HG02678 (cell line): ENCODE measurements at regions not wholly inside any gene's neighbourhood (a gene's known extent, or its start where the extent isn't known, plus 50 kb on each side); places are given as distances from the start of the nearest gene placed in this dataset.
"Not testable (repeated sequence)": the region's sequence is repeated elsewhere in the genome, so short reads cannot be mapped to it uniquely, and the experiment has no call there.

ENCODE experiments used
- ATAC-seq: cut with Tn5 transposase; IDR thresholded peaks from one replicate; pipeline ENCODE4 v1.9.1; 2021; ENCODE audit warnings: mild to moderate bottlenecking, moderate library complexity; ENCODE audit not compliant: unreplicated experiment

DNA sequence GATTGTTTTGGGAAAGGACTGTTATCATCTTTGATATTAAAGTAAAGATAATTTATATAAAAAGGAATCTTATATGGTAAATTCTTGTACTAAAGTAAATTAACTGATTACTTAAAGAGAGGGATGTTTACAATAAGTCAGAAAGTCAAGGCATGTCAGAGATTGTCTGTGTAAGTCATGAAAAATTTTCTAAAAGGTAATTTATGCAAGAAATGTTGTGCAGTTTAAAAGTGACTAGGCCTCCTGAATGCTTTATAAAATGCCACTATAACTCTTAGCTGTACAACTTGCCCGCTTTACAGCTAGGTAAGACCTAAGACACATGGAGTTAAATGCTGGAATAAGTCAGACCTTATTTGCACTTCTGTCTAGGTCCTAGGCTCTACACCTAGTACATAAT is 692.9 kb downstream of the GBE1 start:
- no peak for ATAC-seq

DNA sequence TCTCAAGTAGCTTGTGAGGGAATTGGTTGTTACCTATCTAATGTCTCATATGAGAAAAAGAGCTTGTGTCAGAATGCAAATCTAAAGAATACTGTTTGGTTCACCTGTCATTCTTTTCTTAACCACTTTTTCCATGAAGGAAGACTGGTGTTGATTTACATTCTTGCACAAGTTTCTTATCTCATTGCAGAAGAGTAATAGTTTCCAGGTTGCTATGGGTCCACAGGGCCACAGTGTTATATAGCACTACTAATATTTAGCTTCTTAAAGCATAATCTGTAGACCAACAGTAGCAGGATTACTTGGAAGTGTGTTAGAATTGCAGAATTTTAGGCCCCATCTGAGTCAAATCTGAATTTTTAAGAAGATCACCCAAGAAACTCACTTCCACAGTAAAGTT is 697.5 kb downstream of the GBE1 start:
- ATAC-seq, result no peak

DNA sequence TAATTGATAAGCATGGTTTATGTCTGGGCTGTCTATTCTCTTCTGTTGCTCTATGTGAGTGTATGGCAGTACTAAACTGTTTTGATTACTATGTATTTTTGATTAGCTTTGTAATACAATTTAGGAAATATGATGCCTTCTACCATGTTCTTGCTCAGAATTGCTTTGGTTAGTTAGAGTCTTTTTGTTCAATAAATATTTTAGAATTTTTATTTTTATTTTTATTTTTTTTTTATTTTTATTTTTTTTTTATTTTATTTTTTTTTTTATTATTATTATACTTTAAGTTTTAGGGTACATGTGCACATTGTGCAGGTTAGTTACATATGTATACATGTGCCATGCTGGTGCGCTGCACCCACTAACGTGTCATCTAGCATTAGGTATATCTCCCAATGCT is 710.3 kb downstream of the GBE1 start:
- ATAC-seq, result not testable (repeated sequence)

DNA sequence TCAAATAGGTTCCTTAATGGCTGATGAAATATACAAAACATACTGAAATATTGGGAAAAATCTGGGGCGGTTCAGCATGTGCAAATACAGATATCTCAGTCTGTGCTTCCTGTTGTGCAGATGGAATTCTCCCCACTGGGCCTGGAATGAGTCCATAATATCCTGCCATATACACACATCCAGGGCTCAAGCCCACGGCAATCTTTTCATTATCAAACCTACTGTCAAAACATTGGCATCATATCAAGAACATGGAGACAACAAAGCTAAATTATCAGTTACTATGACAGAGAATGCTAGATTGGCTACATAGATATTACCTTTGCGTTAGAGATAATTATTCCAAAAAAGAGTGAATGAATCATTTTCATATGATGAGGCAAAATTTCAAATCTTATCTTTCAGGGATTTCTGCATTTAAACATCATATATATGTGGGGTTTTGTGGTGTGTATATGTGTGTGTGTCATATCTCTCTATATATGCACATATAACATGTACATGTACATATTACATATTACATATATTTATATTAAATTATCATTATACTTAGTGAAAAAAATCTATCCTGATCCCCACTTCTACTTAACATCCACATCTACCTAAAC is 713.3 kb downstream of the GBE1 start:
- ATAC-seq, result no peak

DNA sequence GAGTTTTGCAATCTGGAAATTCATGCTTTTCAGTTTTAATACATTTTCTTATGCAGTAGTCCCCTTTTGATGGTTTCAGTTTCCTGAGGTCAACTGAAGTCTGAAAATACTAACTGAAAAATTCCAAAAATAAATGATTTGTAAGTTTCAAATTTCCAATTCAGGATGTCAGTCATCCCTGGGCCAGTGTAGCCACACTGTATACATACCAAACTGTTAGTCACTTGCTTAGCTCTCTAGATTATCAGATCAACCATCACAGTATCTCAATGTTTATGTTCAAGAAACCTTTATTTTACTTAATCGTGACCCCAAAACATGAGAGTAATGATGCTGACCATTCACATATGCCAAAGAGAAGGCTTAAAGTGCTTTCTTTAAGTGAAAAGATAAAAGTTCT is 715.5 kb downstream of the GBE1 start:
- ATAC-seq, result no peak

DNA sequence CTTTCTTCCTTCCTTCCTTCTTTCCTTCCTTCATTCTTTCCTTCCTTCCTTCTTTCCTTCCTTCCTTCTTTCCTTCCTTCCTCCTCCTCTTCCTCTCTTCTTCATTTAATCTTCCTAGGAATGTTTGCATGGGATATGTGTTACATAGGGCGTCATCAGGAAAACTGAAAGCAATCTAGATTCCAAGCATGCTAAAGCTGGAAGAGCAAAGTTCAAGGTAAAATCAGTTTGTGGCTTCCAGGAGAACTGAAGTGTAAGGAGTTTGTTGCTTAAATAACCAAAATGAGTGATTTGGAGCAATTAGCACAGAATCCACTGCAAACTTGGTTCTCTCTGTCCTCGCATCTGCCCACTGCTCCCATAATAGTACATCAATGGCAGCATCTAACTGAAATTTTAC is 716.2 kb downstream of the GBE1 start:
- ATAC-seq, result no peak

DNA sequence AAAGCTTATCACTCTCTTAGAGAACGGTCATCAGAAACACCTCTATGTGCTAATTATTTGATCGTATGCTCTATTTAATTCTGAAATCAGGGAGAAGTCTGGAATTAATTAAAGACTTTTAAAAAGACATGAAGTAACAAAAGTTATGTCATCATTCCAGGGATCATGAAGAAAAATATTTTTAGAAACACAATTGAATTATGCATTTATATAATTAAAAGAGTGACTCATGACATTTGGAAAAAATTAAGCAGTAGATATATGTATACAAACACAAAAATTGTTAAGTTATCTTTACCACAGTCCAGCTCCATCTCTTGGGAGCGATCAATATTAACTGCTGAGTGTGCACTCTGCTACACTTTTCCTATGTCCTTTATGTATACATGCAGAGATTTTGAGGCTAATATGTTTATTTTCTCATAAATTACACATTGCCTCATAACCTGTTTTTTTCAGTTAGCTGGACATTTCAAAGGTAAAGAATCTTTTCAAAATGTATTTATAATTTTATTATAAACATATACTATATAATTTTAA is 717.7 kb downstream of the GBE1 start:
- no peak for ATAC-seq

DNA sequence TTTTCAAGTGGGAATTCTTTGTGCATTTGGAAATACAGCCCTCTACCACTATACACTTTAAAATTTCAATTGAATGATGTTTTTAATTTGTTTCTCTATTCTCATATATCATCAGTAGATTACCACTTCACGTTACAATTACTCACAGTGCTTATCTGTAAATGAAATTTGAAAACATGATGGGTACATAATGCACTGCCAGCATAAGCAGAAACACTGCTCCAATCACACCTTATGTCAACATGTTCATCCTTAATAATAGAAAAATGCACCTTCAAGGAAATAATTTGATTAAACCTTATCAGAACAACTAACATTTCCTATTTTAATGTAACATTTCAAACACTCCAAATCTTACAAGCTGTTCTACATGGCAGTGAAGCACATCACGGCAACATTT is 718.4 kb downstream of the GBE1 start:
- ATAC-seq, result no peak

DNA sequence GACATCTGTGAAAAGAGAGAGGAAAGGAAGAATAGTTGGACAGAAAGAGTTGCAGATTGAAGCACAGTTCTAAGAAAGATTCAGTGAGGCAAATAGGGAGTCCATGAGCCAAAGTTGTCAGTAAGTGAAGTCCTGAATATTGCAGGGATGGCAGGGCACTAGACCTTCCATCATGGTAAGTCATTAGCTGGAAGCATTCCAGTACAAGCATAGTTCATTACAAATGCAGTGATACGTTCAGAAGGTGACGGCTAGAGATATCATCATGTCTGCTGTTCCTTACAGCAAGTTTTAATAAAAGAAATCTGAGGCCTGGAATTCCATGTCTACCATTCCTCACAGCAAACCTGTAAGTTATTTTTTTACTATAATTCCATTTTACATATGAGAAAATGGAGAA is 720.1 kb downstream of the GBE1 start:
- no peak for ATAC-seq

DNA sequence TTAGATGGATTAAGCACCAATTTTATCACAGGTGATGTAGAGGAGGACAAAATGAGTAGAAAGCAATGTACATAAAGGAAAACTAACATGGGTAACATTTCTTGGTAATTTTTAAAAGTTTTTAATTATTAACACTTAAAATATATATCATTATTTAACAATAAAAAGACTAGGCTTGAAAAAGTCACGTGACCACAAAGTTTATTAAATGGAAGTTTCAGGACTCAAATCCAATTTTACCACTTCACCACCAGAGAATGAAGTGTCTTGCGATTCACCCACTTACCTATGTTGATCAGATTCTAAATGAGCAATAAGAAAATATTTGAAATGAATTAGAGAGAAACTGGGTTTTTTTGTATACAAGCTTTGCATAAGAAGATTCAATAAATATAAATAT is 721.3 kb downstream of the GBE1 start:
- ATAC-seq, result no peak

DNA sequence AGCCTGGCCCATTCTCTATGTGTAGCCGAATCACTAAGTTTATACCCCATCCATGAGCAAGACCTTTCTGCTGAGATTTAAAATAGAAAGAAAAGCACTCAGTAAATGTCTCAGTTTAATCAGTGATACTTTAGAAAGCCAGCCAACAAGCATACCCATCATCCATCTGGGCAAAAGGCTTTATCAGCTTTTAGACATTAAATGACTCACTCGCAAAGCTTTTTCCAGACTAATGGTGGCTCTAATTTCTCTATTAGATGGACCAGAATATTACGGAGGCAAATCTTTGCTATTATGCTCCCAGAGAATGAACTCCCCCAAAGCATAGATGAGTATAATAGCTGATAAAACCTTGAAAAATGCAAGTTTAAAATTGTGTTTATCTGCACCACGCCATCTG is 727.8 kb downstream of the GBE1 start:
- no peak for ATAC-seq

DNA sequence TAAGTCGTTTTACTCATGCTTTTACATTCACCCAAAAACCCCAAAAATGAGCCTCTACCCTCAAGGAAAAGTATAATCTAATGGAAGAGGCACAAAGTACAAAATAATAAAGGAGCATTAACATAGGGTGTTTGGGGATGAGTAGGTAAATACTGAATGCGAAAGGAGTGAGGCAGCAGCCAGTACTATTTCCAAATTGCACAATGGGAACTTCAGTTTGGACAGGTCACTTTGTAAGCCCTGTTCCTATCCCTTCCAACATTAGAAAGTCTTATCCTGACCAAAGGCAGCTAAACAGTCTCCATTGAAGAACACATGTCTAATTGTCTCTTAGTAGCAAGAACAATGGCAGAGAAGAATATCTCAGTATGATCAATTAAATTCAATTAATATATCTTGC is 728.3 kb downstream of the GBE1 start:
- ATAC-seq, result no peak

DNA sequence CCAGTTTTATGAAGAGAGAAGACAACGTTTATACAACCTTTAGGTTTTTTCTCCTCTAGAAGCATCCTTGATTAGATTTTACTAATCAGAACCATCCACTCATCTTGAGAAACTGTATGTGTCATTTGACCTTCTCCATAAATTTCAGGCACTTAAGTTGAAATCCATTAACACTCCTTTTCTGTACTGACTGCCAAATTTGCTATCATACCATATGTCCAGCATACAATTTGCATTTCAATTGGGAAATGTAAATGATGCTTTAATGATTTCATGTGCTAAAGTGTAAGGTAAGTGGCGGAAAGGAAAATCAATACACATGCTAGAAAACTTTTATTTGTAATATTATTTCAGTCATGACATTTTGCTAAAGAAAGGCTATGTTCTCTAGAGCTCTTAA is 731.6 kb downstream of the GBE1 start:
- no peak for ATAC-seq

DNA sequence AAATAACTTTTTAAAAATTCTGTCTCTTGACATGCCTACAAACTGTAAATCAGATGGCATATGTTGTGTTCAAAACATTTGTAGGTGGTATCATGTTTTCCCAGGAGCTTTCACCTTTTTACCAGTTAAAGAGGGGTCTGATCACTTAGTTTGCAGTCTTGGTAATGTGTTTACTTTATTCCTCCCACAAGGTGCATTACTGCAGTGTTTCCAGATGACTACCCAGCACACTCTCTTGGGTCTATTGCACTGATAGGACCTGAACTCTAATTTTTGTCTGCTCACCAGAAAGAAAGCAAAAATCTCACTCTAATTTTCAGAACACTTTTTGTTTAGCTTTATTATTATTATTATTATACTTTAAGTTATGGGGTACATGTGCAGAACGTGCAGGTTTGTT is 734.1 kb downstream of the GBE1 start:
- no peak for ATAC-seq

DNA sequence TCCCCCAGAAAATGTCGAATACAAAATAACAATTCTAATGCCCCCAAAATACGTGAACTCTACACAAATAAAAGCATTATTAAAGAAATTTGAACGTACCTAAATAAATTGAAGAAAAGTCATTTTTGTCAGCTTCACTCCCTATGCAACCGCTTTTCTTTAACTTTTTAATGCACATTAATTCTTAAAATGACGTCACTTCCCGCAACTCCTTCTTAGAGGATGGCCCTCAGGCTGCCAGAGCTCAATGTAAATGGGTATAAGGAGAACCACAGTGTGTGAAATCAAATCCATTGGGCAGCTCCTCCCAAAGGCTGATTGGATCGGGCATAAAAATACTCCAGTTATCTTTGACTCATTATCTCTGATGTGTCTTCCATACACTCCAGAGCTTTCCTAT is 736.9 kb downstream of the GBE1 start:
- no peak for ATAC-seq

DNA sequence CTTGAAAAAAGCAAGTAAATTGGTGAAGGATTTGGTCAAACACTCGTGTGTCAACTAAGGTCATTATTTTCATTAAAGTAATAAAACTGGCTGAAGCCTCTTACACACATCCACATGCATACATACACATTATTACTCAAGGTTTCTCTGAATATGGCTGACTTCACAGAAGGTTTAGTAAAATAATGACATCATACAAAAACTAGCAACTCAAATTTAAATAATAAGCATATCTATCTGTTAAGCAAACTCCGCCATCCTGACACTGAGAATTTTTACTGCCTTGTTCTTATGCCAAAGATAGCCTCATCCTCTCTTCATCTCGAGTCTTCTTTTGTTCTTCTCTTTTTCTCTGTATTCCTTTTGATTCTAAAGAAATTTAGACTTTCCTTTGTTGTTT is 739.1 kb downstream of the GBE1 start:
- ATAC-seq, result no peak

DNA sequence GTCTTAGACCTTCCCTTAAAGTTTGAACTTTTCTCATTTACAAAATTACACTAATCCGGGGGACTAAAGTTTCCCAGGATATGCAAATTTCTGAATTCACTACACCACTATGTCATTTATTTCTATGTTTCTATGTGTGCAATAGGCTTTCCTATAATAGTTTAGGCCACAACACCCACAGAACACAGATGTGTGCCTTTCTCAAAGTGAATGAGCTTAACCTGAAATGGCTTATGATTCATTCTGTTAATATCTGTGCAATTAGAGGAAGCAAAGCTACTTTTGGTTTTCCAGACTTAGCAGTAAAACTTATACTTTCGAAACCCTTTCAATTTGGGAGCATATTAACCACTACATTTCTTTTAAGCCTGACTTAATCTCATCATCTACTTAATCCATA is 748.1 kb downstream of the GBE1 start:
- peak; percentile 84 for ATAC-seq

DNA sequence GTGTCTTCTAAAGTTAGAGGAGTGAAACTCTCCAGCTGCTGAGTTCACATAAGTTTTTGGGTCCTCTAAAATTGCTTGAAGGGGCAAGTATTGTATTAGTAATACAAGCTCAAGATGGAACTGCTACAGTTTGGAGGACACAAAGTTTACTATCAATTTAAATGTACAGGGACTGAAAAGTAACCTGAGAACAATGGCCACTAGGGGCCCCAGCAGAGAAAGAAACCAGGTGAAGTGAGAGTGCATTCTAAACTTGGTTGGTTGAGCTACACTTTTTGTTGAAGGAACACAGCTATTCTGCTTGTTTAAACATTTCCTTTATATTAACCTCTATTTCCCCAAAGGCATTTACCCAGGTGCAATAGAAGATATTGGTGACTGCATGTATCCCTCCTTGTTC is 755.5 kb downstream of the GBE1 start:
- ATAC-seq, result no peak

DNA sequence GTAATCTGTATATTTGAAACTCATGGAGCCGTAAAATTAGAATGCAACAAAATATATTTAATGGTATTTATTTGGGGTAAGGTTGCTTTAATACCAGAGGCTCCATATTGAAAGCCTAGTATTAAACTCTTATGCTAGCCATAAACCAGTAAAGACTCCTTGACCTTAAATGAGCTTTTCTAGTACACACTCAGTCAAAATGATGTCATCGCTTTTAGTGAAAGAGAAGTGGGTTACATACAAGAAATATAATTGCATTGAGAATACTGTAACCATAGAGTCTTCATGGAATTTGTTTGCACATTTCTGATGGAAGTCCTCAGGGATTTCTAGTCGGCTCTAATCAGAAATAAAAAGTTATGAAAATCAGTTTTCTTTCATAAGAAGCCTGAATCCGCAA is 757.6 kb downstream of the GBE1 start:
- no peak for ATAC-seq

DNA sequence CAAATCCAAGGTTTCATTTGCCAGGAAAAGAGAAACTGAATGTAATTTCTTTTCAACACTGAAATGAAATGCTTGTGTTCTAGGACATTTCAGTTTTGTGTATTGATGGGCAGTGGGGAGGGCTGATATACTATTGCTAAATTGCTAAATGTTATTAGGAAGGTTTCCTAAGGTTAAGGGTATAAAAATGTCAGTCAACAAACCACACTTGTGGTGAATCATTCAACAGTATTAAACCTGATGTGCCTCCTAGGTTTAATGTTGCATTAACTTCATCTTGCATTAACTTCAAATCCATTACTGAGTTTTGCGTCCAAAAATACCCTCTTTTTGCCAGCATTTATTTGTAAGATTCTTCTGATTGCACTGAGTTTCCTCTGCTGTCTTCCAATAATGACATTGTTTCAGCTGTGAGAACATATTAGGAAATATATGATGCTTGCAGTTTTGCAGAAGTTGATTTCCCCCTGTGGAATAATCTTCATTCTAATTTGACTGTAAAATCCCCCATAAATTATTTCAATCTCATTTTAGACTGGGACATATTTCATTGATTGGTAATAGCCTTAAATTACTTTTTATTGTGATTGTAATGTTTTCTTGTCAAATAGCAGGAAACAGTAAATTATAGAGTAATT is 758.3 kb downstream of the GBE1 start:
- ATAC-seq, result no peak

DNA sequence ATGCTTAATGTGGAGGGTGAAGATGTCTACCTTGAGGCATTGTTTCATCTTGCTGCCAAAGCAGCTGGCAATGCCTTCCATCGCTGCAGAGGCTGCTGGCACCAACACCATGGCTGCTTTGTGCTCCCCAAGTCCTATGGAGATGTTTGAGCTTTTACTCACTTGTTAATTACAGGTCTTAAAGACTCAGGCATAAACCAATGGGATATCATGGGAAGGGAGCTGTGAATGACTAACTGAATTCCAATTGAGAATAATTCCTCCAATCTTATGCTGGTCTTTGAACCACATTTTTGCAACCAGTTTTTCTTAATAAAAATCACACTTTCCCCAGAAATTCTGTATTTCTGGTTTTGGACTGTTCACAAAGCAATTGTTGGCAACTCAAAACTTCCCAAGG is 762.0 kb downstream of the GBE1 start:
- no peak for ATAC-seq

DNA sequence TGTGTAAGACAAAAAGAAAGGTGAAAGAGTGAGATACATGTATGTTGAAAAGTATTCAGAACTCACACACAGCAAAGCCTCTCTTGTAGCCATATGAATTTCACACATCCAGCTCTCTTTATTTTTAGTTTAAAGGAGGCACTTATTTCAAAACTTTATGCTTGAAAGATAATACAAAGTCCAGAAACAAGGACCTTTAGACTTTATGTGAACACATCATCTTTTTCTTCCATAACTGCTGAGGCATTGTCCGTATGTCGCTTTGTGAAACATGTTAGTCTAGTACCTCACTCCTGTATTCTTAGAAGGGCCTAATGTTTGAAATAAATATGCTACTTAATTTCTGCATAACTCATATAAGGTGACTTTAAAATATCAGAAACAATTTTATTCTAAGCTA is 763.4 kb downstream of the GBE1 start:
- ATAC-seq, result no peak

DNA sequence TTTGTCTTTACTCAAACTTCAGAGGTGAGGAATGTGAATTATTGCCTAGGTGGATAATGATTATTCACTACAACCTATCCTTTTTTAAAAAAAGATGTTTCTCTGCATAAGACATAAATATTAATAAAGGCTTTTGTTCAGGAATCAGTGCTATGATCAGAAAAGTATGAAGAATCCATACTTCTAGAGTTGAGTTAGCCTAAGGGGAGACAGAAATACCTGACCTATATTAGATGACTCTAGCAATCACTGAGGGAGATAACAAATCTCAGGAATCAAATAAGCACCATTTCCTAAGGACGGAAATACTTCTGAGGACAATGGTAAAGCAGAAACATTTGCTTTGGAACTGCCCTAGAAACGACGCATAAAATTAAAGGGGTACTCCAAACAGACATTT is 763.8 kb downstream of the GBE1 start:
- no peak for ATAC-seq
